ENCODE measurements at regions not wholly inside any gene's neighbourhood (a gene's known extent, or its start where the extent isn't known, plus 50 kb on each side); places are given as distances from the start of the nearest gene placed in this dataset.
"Not testable (repeated sequence)": the region's sequence is repeated elsewhere in the genome, so short reads cannot be mapped to it uniquely, and the experiment has no call there.

GRCh38 chr4:118576709-118577219 lies 108.4 kb upstream of the METTL14 start:
- H4K20me1 ChIP-seq (ENCODE audit: insufficient read depth, low read length); DNase-seq; H3K79me2 ChIP-seq (ENCODE audit: insufficient read depth, low read length); H3K9ac ChIP-seq (ENCODE audit: insufficient read depth, low read length, poor library complexity, severe bottlenecking); H3K4me3 Mint-ChIP-seq; H3K4me1 ChIP-seq (ENCODE audit: control insufficient read depth in 1 of 2, insufficient read depth in 2 of 2, low read length in 2 of 2); H3K27ac ChIP-seq (ENCODE audit: low read depth in 1 of 2, low read length in 2 of 2); H3K4me3 ChIP-seq (replicated peaks in 1 of 3; ENCODE audit: low read depth in 2 of 3, low read length in 3 of 3); H3K4me2 ChIP-seq (replicated peaks; ENCODE audit: extremely low read depth, low read length, poor library complexity, severe bottlenecking); H3K4me1 Mint-ChIP-seq; H2AFZ ChIP-seq (ENCODE audit: insufficient read depth, low read depth, low read length, poor library complexity, severe bottlenecking); H3K36me3 ChIP-seq (replicated peaks in 1 of 2; ENCODE audit: control insufficient read depth in 1 of 2, insufficient read depth in 2 of 2, low read length in 2 of 2); H3K27me3 ChIP-seq (ENCODE audit: control insufficient read depth in 2 of 2, insufficient read depth in 2 of 2, low read length in 2 of 2); H3K9me3 Mint-ChIP-seq; H3K36me3 Mint-ChIP-seq; intact Hi-C loops (cut with micrococcal nuclease); H3K27me3 Mint-ChIP-seq (ENCODE audit: low read depth in 3 of 3); H3K9me3 ChIP-seq (replicated peaks in 1 of 2; ENCODE audit: control insufficient read depth in 1 of 2, insufficient read depth in 1 of 2, low read length in 2 of 2): not testable (repeated sequence)
- 97% methylated on average over 8 of the region's 13 CpGs for WGBS (ENCODE audit: insufficient coverage)
- H3K27ac Mint-ChIP-seq, result peak overlapping the region in 1 of 7 donors; percentile 54

- no peak overlapping the region for H3K9ac ChIP-seq (ENCODE audit: insufficient read depth, low read length, poor library complexity, severe bottlenecking)
- Mint-ChIP-seq H3K27me3 (ENCODE audit: low read depth in 3 of 3) (peaks cover 13 to 26% (median 15%) of the 10 kb centered on the region in 3 donors), H3K9me3 (peaks cover 0 to 3% (median 0%) of the 10 kb centered on the region in 7 donors), H3K27ac (no peak overlapping the region), H3K4me3 (peak overlapping the region in 1 of 2 donors; percentile 36), H3K4me1 (peaks cover 7% of the 10 kb centered on the region), H3K36me3 (no peaks in the 10 kb centered on the region)
- TF ChIP-seq, protein P1, sequence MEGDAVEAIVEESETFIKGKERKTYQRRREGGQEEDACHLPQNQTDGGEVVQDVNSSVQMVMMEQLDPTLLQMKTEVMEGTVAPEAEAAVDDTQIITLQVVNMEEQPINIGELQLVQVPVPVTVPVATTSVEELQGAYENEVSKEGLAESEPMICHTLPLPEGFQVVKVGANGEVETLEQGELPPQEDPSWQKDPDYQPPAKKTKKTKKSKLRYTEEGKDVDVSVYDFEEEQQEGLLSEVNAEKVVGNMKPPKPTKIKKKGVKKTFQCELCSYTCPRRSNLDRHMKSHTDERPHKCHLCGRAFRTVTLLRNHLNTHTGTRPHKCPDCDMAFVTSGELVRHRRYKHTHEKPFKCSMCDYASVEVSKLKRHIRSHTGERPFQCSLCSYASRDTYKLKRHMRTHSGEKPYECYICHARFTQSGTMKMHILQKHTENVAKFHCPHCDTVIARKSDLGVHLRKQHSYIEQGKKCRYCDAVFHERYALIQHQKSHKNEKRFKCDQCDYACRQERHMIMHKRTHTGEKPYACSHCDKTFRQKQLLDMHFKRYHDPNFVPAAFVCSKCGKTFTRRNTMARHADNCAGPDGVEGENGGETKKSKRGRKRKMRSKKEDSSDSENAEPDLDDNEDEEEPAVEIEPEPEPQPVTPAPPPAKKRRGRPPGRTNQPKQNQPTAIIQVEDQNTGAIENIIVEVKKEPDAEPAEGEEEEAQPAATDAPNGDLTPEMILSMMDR (IDR thresholded peaks at IDR 0.05), result no peak
- no peaks in the 10 kb centered on the region for H3K36me3 ChIP-seq (replicated peaks in 1 of 2; ENCODE audit: control insufficient read depth in 1 of 2, insufficient read depth in 2 of 2, low read length in 2 of 2)
- no peak overlapping the region for H3K27ac ChIP-seq (ENCODE audit: low read depth in 1 of 2, low read length in 2 of 2)
- peaks cover 9% of the 10 kb centered on the region in 2 donors for H3K4me1 ChIP-seq (ENCODE audit: control insufficient read depth in 1 of 2, insufficient read depth in 2 of 2, low read length in 2 of 2)
- DNase-seq, result no peak
- no peaks in the 10 kb centered on the region for H3K9me3 ChIP-seq (replicated peaks in 1 of 2; ENCODE audit: control insufficient read depth in 1 of 2, insufficient read depth in 1 of 2, low read length in 2 of 2)
- intact Hi-C loops (cut with micrococcal nuclease), result no loop called here
- H3K79me2 ChIP-seq (ENCODE audit: insufficient read depth, low read length), result no peaks in the 10 kb centered on the region
- H4K20me1 ChIP-seq (ENCODE audit: insufficient read depth, low read length), result no peaks in the 10 kb centered on the region
- H3K4me3 ChIP-seq (replicated peaks in 1 of 3; ENCODE audit: low read depth in 2 of 3, low read length in 3 of 3), result no peak overlapping the region
- H3K27me3 ChIP-seq (ENCODE audit: control insufficient read depth in 2 of 2, insufficient read depth in 2 of 2, low read length in 2 of 2), result peaks cover 0 to 9% of the 10 kb centered on the region in 2 donors
- no peak overlapping the region for H3K4me2 ChIP-seq (replicated peaks; ENCODE audit: extremely low read depth, low read length, poor library complexity, severe bottlenecking)
- H2AFZ ChIP-seq (ENCODE audit: insufficient read depth, low read depth, low read length, poor library complexity, severe bottlenecking), result no peak overlapping the region
- WGBS (ENCODE audit: insufficient coverage), result 90% methylated on average over 2 of the region's 5 CpGs
Observed at GRCh38 chr4:118585015-118585414, 100.2 kb upstream of the METTL14 start.
